MM.1S (cell line): ENCODE measurements at regions not wholly inside any gene's neighbourhood (a gene's known extent, or its start where the extent isn't known, plus 50 kb on each side); places are given as distances from the start of the nearest gene placed in this dataset.

Experiments used
- EZH2 ChIP-seq: fragments of 300-600 bp; sonication (generic); optimal IDR thresholded peaks from 2 replicates; pipeline ENCODE3; 2017; ENCODE audit warnings: low read depth, mild to moderate bottlenecking, antibody characterized with exemption, low read length, mixed read lengths
- TF ChIP-seq, protein P1 (sequence below): fragments of 300-600 bp; sonication (generic); IDR thresholded peaks from 2 replicates; pipeline ENCODE4 v1.5.1; 2016; ENCODE audit warnings: antibody characterized with exemption, low read length, mixed read lengths

GRCh38 chr7:153081496-153081895, 321.9 kb downstream of the ACTR3B start:
- TF ChIP-seq, protein P1, sequence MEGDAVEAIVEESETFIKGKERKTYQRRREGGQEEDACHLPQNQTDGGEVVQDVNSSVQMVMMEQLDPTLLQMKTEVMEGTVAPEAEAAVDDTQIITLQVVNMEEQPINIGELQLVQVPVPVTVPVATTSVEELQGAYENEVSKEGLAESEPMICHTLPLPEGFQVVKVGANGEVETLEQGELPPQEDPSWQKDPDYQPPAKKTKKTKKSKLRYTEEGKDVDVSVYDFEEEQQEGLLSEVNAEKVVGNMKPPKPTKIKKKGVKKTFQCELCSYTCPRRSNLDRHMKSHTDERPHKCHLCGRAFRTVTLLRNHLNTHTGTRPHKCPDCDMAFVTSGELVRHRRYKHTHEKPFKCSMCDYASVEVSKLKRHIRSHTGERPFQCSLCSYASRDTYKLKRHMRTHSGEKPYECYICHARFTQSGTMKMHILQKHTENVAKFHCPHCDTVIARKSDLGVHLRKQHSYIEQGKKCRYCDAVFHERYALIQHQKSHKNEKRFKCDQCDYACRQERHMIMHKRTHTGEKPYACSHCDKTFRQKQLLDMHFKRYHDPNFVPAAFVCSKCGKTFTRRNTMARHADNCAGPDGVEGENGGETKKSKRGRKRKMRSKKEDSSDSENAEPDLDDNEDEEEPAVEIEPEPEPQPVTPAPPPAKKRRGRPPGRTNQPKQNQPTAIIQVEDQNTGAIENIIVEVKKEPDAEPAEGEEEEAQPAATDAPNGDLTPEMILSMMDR: no peak
- TF ChIP-seq EZH2: no peak
